H9 (cell line): ENCODE measurements at regions not wholly inside any gene's neighbourhood (a gene's known extent, or its start where the extent isn't known, plus 50 kb on each side); places are given as distances from the start of the nearest gene placed in this dataset.
"Not testable (repeated sequence)": the region's sequence is repeated elsewhere in the genome, so short reads cannot be mapped to it uniquely, and the experiment has no call there.

Experiments used
- DNase-seq: peaks from one replicate; pipeline ENCODE4 v3.0.0-alpha.2; 2017
- H2AFZ ChIP-seq: one replicate; pipeline ENCODE4 v1.6.1; 2013; ENCODE audit warnings: mild to moderate bottlenecking, low read length, control low read depth, moderate library complexity
- H2AK5ac ChIP-seq: 2 replicates; pipeline ENCODE4 v1.6.1; 2013; ENCODE audit warnings: low read length, control low read depth, mixed read lengths; ENCODE audit not compliant: insufficient read length
- H2BK120ac ChIP-seq: one replicate; pipeline ENCODE4 v1.6.1; 2013; ENCODE audit warnings: low read depth, mild to moderate bottlenecking, low read length, control low read depth, inconsistent platforms; ENCODE audit not compliant: poor library complexity, severe bottlenecking
- H2BK12ac ChIP-seq: 2 replicates; pipeline ENCODE4 v1.6.1; 2013; ENCODE audit warnings: low read length, control low read depth, mixed read lengths, low read depth; ENCODE audit not compliant: insufficient read length
- H2BK15ac ChIP-seq: 2 replicates; pipeline ENCODE4 v1.6.1; 2013; ENCODE audit warnings: low read depth, low read length, control low read depth
- H2BK20ac ChIP-seq: one replicate; pipeline ENCODE4 v1.6.1; 2013; ENCODE audit warnings: low read depth, mild to moderate bottlenecking, low read length, control low read depth, inconsistent platforms; ENCODE audit not compliant: poor library complexity, severe bottlenecking
- H2BK5ac ChIP-seq: 2 replicates; pipeline ENCODE4 v1.6.1; 2013; ENCODE audit warnings: low read length, control low read depth, mixed read lengths; ENCODE audit not compliant: insufficient read length
- H3K14ac ChIP-seq: 2 replicates; pipeline ENCODE4 v1.6.1; 2013; ENCODE audit warnings: low read length, control low read depth; ENCODE audit not compliant: insufficient read depth
- H3K18ac ChIP-seq: 2 replicates; pipeline ENCODE4 v1.6.1; 2013; ENCODE audit warnings: low read depth, mild to moderate bottlenecking, mixed read lengths, low read length, control low read depth; ENCODE audit not compliant: insufficient read length
- H3K23ac ChIP-seq: 2 replicates; pipeline ENCODE4 v1.6.1; 2013; ENCODE audit warnings: low read length, control low read depth, mixed read lengths, low read depth; ENCODE audit not compliant: insufficient read length
- H3K23me2 ChIP-seq: 2 replicates; pipeline ENCODE4 v1.6.1; 2013; ENCODE audit warnings: low read depth, mild to moderate bottlenecking, mixed read lengths, low read length, control low read depth; ENCODE audit not compliant: insufficient read length, poor library complexity, severe bottlenecking
- H3K27ac ChIP-seq: 2 replicates; pipeline ENCODE4 v1.5.1; 2013; ENCODE audit warnings: low read length, control low read depth, mixed read lengths, low read depth; ENCODE audit not compliant: insufficient read length
- H3K27me3 ChIP-seq: 2 replicates; pipeline ENCODE4 v1.6.1; 2013; ENCODE audit warnings: low read length, control low read depth, inconsistent platforms; ENCODE audit not compliant: insufficient read depth
- H3K4ac ChIP-seq: 2 replicates; pipeline ENCODE4 v1.6.1; 2013; ENCODE audit warnings: low read depth, mild to moderate bottlenecking, control low read depth, inconsistent platforms, low read length, moderate library complexity
- H3K4me1 ChIP-seq: 2 replicates; pipeline ENCODE4 v1.6.1; 2013; ENCODE audit warnings: low read length, control low read depth, inconsistent platforms; ENCODE audit not compliant: insufficient read depth
- H3K4me2 ChIP-seq: 2 replicates; pipeline ENCODE4 v1.6.1; 2013; ENCODE audit warnings: low read length, control low read depth, mixed read lengths; ENCODE audit not compliant: insufficient read length, insufficient read depth
- H3K56ac ChIP-seq: 2 replicates; pipeline ENCODE4 v1.6.1; 2013; ENCODE audit warnings: low read depth, mild to moderate bottlenecking, mixed read lengths, low read length, control low read depth; ENCODE audit not compliant: insufficient read length
- H3K79me1 ChIP-seq: 2 replicates; pipeline ENCODE4 v1.6.1; 2013; ENCODE audit warnings: low read depth, mild to moderate bottlenecking, moderate library complexity, low read length, control low read depth, inconsistent platforms; ENCODE audit not compliant: insufficient read depth, poor library complexity, severe bottlenecking
- H3K79me2 ChIP-seq: 2 replicates; pipeline ENCODE4 v1.6.1; 2013; ENCODE audit warnings: low read length, control low read depth, inconsistent platforms; ENCODE audit not compliant: insufficient read depth
- H3K9ac ChIP-seq: 2 replicates; pipeline ENCODE4 v1.6.1; 2013; ENCODE audit warnings: low read length, control low read depth, mixed read lengths; ENCODE audit not compliant: insufficient read length; ENCODE audit errors: extremely low read depth
- H3K9me3 ChIP-seq: one replicate; pipeline ENCODE4 v1.6.1; 2013; ENCODE audit warnings: low read depth, low read length, inconsistent platforms; ENCODE audit not compliant: control insufficient read depth
- H3T11ph ChIP-seq: one replicate; pipeline ENCODE4 v1.6.1; 2013; ENCODE audit warnings: mild to moderate bottlenecking, low read length, control low read depth, inconsistent platforms
- H4K20me1 ChIP-seq: one replicate; pipeline ENCODE4 v1.6.1; 2013; ENCODE audit not compliant: control insufficient read depth, insufficient read length, insufficient read depth
- H4K5ac ChIP-seq: 2 replicates; pipeline ENCODE4 v1.6.1; 2013; ENCODE audit warnings: low read depth, mild to moderate bottlenecking, mixed read lengths, low read length, control low read depth; ENCODE audit not compliant: insufficient read length
- H4K8ac ChIP-seq: replicated peaks from 2 replicates; pipeline ENCODE4 v1.6.1; 2013; ENCODE audit warnings: low read length, control low read depth, mixed read lengths, low read depth; ENCODE audit not compliant: insufficient read length
- H4K91ac ChIP-seq: 2 replicates; pipeline ENCODE4 v1.6.1; 2013; ENCODE audit warnings: low read depth, mild to moderate bottlenecking, moderate library complexity, mixed read lengths, low read length, control low read depth; ENCODE audit not compliant: insufficient read length
- H3K27ac Mint-ChIP-seq, 3 experiments: 2 replicates in 2 of 3; 3 replicates in 1 of 3; pipeline ENCODE4 v1.8.0; 2020 to 2021; ENCODE audit warnings: mixed read lengths in 3 of 3, mild to moderate bottlenecking in 1 of 3, moderate library complexity in 1 of 3
- H3K27me3 Mint-ChIP-seq: 2 replicates; pipeline ENCODE4 v1.8.0; 2021; ENCODE audit warnings: low read depth, mild to moderate bottlenecking, moderate library complexity, mixed read lengths
- H3K36me3 Mint-ChIP-seq, 3 experiments: 2 replicates in 2 of 3; 3 replicates in 1 of 3; pipeline ENCODE4 v1.8.0; 2020 to 2021; ENCODE audit warnings: low read depth in 3 of 3, mixed read lengths in 3 of 3; ENCODE audit not compliant: insufficient read depth in 1 of 3
- H3K4me1 Mint-ChIP-seq, 2 experiments: 2 replicates each; pipeline ENCODE4 v1.8.0; 2020; ENCODE audit warnings: mixed read lengths in 2 of 2
- H3K4me3 Mint-ChIP-seq, 2 experiments: 2 replicates in 1 of 2; 3 replicates in 1 of 2; pipeline ENCODE4 v1.8.0; 2020 to 2021; ENCODE audit warnings: mild to moderate bottlenecking in 2 of 2, mixed read lengths in 2 of 2, moderate library complexity in 1 of 2
- H3K9me3 Mint-ChIP-seq, 2 experiments: 2 replicates in 1 of 2; 3 replicates in 1 of 2; pipeline ENCODE4 v1.8.0; 2020; ENCODE audit warnings: mild to moderate bottlenecking in 2 of 2, mixed read lengths in 2 of 2, moderate library complexity in 1 of 2
- WGBS: extraction: QIAGEN DNeasy Blood & Tissue Kit; methylation state at CpG from one replicate; pipeline ENCODE4 v1.1.7; 2013; ENCODE audit warnings: missing lambda C conversion rate, low lambda C conversion rate, mixed read lengths; ENCODE audit not compliant: insufficient read length; ENCODE audit errors: extremely low coverage; 5-methylcytosine and 5-hydroxymethylcytosine counted together
- TF ChIP-seq, protein P1 (sequence below): fragments of 200-600 bp; sonication (generic); conservative IDR thresholded peaks from 3 replicates; pipeline ENCODE4 v1.8.0; 2021; ENCODE audit warnings: antibody characterized with exemption, mild to moderate bottlenecking

DNA sequence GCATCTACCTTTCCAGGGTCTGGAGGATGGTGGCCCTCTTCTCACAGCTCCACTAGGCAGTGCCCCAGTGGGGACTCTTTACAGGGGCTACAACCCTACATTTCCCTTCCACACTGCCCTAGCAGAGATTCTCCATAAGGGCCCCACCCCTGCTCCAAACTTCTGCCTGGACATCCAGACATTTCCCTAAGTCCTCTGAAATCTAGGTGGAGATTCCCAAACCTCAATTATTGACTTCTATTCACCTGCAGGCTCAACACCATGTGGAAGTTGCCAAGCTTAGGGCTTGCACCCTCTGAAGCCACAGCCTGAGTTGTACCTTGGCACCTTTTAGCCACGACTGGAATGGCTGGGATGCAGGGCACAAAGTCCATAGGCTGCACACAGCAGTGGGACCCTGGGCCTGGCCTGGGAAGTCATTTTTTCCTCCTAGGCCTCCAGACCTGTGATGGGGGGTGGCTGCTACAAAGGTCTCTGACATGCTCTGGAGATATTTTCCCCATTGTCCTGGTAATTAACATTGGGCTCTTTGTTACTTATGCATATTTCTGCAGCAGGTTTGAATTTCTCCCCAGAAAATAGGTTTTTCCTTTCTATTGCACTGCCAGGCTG lies 53.7 kb upstream of the ST3GAL5 start:
- Histone ChIP-seq H3K79me1 (no peaks in the 10 kb centered on the region), H3K56ac (no peak overlapping the region), H2BK20ac (no peak overlapping the region), H2BK5ac (no peak overlapping the region), H4K5ac (no peak overlapping the region), H3K18ac (no peak overlapping the region), H3K4me1 (no peaks in the 10 kb centered on the region), H2AK5ac (no peak overlapping the region), H4K20me1 (no peaks in the 10 kb centered on the region), H3K23ac (no peak overlapping the region), H3K14ac (no peak overlapping the region), H3K4me2 (no peak overlapping the region), H3K27ac (no peak overlapping the region), H2BK120ac (no peak overlapping the region), H3T11ph (no peak overlapping the region), H3K27me3 (no peaks in the 10 kb centered on the region), H4K91ac (no peak overlapping the region), H3K4ac (no peak overlapping the region), H3K9ac (no peak overlapping the region), H4K8ac (no peak overlapping the region), H3K79me2 (no peaks in the 10 kb centered on the region), H2AFZ (no peak overlapping the region), H2BK15ac (no peak overlapping the region), H2BK12ac (no peak overlapping the region), H3K23me2 (no peaks in the 10 kb centered on the region), H3K9me3 (peaks cover 3% of the 10 kb centered on the region)
- H3K36me3 Mint-ChIP-seq, result peaks cover 7 to 26% (median 17%) of the 10 kb centered on the region in 3 experiments
- no peak for DNase-seq
- H3K27me3 Mint-ChIP-seq, result peaks cover 8% of the 10 kb centered on the region
- TF ChIP-seq, protein P1, sequence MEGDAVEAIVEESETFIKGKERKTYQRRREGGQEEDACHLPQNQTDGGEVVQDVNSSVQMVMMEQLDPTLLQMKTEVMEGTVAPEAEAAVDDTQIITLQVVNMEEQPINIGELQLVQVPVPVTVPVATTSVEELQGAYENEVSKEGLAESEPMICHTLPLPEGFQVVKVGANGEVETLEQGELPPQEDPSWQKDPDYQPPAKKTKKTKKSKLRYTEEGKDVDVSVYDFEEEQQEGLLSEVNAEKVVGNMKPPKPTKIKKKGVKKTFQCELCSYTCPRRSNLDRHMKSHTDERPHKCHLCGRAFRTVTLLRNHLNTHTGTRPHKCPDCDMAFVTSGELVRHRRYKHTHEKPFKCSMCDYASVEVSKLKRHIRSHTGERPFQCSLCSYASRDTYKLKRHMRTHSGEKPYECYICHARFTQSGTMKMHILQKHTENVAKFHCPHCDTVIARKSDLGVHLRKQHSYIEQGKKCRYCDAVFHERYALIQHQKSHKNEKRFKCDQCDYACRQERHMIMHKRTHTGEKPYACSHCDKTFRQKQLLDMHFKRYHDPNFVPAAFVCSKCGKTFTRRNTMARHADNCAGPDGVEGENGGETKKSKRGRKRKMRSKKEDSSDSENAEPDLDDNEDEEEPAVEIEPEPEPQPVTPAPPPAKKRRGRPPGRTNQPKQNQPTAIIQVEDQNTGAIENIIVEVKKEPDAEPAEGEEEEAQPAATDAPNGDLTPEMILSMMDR, result no peak
- no CpG with 5 or more reads among the region's 1 CpG for WGBS
- H3K27ac Mint-ChIP-seq, result no peak overlapping the region
- H3K4me1 Mint-ChIP-seq, result peaks cover 0 to 2% of the 10 kb centered on the region in 2 experiments; a peak in 1 of 4 replicates
- peaks cover 40 to 41% of the 10 kb centered on the region in 2 experiments for H3K9me3 Mint-ChIP-seq
- H3K4me3 Mint-ChIP-seq, result no peak overlapping the region

- not testable (repeated sequence) for H3K4me1 Mint-ChIP-seq, H3K9me3 ChIP-seq, H3K4me1 ChIP-seq, H3K23me2 ChIP-seq, H3K14ac ChIP-seq, H2BK15ac ChIP-seq, H3K4me2 ChIP-seq, H3K79me2 ChIP-seq, H3K9ac ChIP-seq, H4K5ac ChIP-seq, H4K91ac ChIP-seq, H4K8ac ChIP-seq, H3K27me3 ChIP-seq, H3K4ac ChIP-seq, H3T11ph ChIP-seq, H3K56ac ChIP-seq, H3K18ac ChIP-seq, H3K27ac ChIP-seq, H4K20me1 ChIP-seq, H3K79me1 ChIP-seq, H2AK5ac ChIP-seq, H2BK20ac ChIP-seq, H3K27ac Mint-ChIP-seq, H2BK120ac ChIP-seq, DNase-seq, H2AFZ ChIP-seq, H3K23ac ChIP-seq, H3K27me3 Mint-ChIP-seq, H3K4me3 Mint-ChIP-seq, H2BK12ac ChIP-seq, H2BK5ac ChIP-seq
- Mint-ChIP-seq H3K9me3 (peaks cover 33 to 34% of the 10 kb centered on the region in 2 experiments), H3K36me3 (peaks cover 7 to 26% (median 17%) of the 10 kb centered on the region in 3 experiments)
- WGBS, result no CpG with 5 or more reads among the region's 2 CpGs
Measured at GRCh38 chr2:85941490-85941889, 52.7 kb upstream of the ST3GAL5 start.
